DOHH2 (cell line): ENCODE measurements at regions not wholly inside any gene's neighbourhood (a gene's known extent, or its start where the extent isn't known, plus 50 kb on each side); places are given as distances from the start of the nearest gene placed in this dataset.

ENCODE experiments used
- H3F3A ChIP-seq: fragments of 200-600 bp; sonication (generic), shearing (Covaris generic); 2 replicates; pipeline ENCODE4 v1.6.0; 2016; ENCODE audit warnings: antibody characterized with exemption, mild to moderate bottlenecking; ENCODE audit not compliant: control insufficient read depth, insufficient read depth
- H3K27ac ChIP-seq: fragments of 200-600 bp; sonication (generic); 2 replicates; pipeline ENCODE4 v1.5.1; 2014; ENCODE audit warnings: low read depth, mild to moderate bottlenecking, low read length, moderate library complexity
- H3K27me3 ChIP-seq: fragments of 200-600 bp; sonication (generic); 2 replicates; pipeline ENCODE4 v1.6.1; 2014; ENCODE audit warnings: mild to moderate bottlenecking, low read length, mixed read lengths; ENCODE audit not compliant: control insufficient read depth
- H3K36me3 ChIP-seq: fragments of 200-600 bp; sonication (generic); 2 replicates; pipeline ENCODE4 v1.6.1; 2014; ENCODE audit warnings: mild to moderate bottlenecking, low read length, moderate library complexity, mixed read lengths; ENCODE audit not compliant: control insufficient read depth
- H3K4me1 ChIP-seq: fragments of 200-600 bp; sonication (generic); 2 replicates; pipeline ENCODE4 v1.6.1; 2014; ENCODE audit warnings: mild to moderate bottlenecking, low read length, mixed read lengths; ENCODE audit not compliant: control insufficient read depth
- H3K4me2 ChIP-seq: fragments of 200-600 bp; sonication (generic); 2 replicates; pipeline ENCODE4 v1.6.0; 2014; ENCODE audit warnings: mild to moderate bottlenecking, low read length, moderate library complexity
- H3K4me3 ChIP-seq: fragments of 200-600 bp; sonication (generic); 2 replicates; pipeline ENCODE4 v1.5.1; 2014; ENCODE audit warnings: mild to moderate bottlenecking, low read length, mixed read lengths
- H3K79me2 ChIP-seq: fragments of 200-600 bp; sonication (generic); 2 replicates; pipeline ENCODE4 v1.6.1; 2014; ENCODE audit warnings: mild to moderate bottlenecking, low read length, mixed read lengths; ENCODE audit not compliant: control insufficient read depth
- H3K9me2 ChIP-seq: fragments of 200-600 bp; sonication (generic); replicated peaks from 2 replicates; pipeline ENCODE4 v1.6.1; 2014; ENCODE audit warnings: mild to moderate bottlenecking, low read length, mixed read lengths; ENCODE audit not compliant: control insufficient read depth
- H3K9me3 ChIP-seq: fragments of 200-600 bp; sonication (generic); 2 replicates; pipeline ENCODE4 v1.6.1; 2014; ENCODE audit warnings: antibody characterized with exemption, low read length, mixed read lengths; ENCODE audit not compliant: control insufficient read depth, insufficient read depth
- H4K20me1 ChIP-seq: fragments of 200-600 bp; sonication (generic); 2 replicates; pipeline ENCODE4 v1.6.0; 2014; ENCODE audit warnings: low read depth, mild to moderate bottlenecking, antibody characterized with exemption, low read length, moderate library complexity; ENCODE audit not compliant: control insufficient read depth, insufficient read depth
- EZH2phosphoT487 ChIP-seq: fragments of 200-600 bp; sonication (generic); IDR thresholded peaks from 2 replicates; pipeline ENCODE4 v1.6.1; 2017; ENCODE audit warnings: borderline replicate concordance, mild to moderate bottlenecking, antibody characterized with exemption, low read length, moderate library complexity, mixed read lengths
- TF ChIP-seq, protein P1 (sequence below): fragments of 200-600 bp; sonication (generic); IDR thresholded peaks from one replicate; pipeline ENCODE4 v1.5.1; 2014; ENCODE audit warnings: antibody characterized with exemption, mild to moderate bottlenecking, low read depth, low read length; ENCODE audit not compliant: poor library complexity, severe bottlenecking

GRCh38 chr5:89351975-89352374, 469.0 kb upstream of the MEF2C start:
- TF ChIP-seq EZH2phosphoT487 = no peak
- TF ChIP-seq, protein P1, sequence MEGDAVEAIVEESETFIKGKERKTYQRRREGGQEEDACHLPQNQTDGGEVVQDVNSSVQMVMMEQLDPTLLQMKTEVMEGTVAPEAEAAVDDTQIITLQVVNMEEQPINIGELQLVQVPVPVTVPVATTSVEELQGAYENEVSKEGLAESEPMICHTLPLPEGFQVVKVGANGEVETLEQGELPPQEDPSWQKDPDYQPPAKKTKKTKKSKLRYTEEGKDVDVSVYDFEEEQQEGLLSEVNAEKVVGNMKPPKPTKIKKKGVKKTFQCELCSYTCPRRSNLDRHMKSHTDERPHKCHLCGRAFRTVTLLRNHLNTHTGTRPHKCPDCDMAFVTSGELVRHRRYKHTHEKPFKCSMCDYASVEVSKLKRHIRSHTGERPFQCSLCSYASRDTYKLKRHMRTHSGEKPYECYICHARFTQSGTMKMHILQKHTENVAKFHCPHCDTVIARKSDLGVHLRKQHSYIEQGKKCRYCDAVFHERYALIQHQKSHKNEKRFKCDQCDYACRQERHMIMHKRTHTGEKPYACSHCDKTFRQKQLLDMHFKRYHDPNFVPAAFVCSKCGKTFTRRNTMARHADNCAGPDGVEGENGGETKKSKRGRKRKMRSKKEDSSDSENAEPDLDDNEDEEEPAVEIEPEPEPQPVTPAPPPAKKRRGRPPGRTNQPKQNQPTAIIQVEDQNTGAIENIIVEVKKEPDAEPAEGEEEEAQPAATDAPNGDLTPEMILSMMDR = no peak
- no peak overlapping the region for H3K4me2 ChIP-seq
- no peaks in the 10 kb centered on the region for H3K4me1 ChIP-seq
- H3K4me3 ChIP-seq = no peak overlapping the region
- H3K9me2 ChIP-seq = no peaks in the 10 kb centered on the region
- no peaks in the 10 kb centered on the region for H4K20me1 ChIP-seq
- H3K9me3 ChIP-seq = no peaks in the 10 kb centered on the region
- no peaks in the 10 kb centered on the region for H3K79me2 ChIP-seq
- H3K27ac ChIP-seq = no peak overlapping the region
- H3K27me3 ChIP-seq = no peaks in the 10 kb centered on the region
- H3K36me3 ChIP-seq = no peaks in the 10 kb centered on the region
- H3F3A ChIP-seq = no peaks in the 10 kb centered on the region

DNA sequence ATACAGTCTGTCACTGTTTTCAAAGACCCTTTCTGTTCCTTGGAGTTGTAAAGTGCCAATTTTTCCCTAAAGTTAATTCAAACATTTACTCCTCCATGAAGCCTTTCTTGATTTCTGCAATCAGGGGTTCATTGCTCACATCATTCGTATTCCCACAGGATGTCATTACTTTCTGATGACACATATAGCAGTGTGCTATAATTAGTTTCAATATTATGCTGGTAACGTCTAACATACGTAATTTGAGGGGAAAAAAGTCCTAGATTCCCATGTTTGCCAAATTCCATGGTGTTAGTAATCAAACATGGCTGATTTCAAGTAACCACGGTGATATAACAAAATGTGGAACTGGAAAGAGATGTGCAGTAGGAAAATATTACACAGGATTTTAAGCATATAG, 468.2 kb upstream of the MEF2C start:
- H3K9me2 ChIP-seq = no peaks in the 10 kb centered on the region
- H3K36me3 ChIP-seq = no peaks in the 10 kb centered on the region
- H4K20me1 ChIP-seq = no peaks in the 10 kb centered on the region
- no peaks in the 10 kb centered on the region for H3K27me3 ChIP-seq
- no peak overlapping the region for H3K4me3 ChIP-seq
- no peaks in the 10 kb centered on the region for H3K4me1 ChIP-seq
- TF ChIP-seq, protein P1 = no peak
- TF ChIP-seq EZH2phosphoT487 = no peak
- H3K79me2 ChIP-seq = no peaks in the 10 kb centered on the region
- H3K4me2 ChIP-seq = no peak overlapping the region
- H3K9me3 ChIP-seq = no peaks in the 10 kb centered on the region
- H3K27ac ChIP-seq = no peak overlapping the region
- no peaks in the 10 kb centered on the region for H3F3A ChIP-seq

GRCh38 chr5:89350684-89351083, 467.7 kb upstream of the MEF2C start:
- Histone ChIP-seq H3K4me1 (no peaks in the 10 kb centered on the region), H4K20me1 (no peaks in the 10 kb centered on the region), H3K9me3 (no peaks in the 10 kb centered on the region), H3K9me2 (no peaks in the 10 kb centered on the region), H3K4me3 (no peak overlapping the region), H3K4me2 (no peak overlapping the region), H3K27ac (no peak overlapping the region), H3F3A (no peaks in the 10 kb centered on the region), H3K79me2 (no peaks in the 10 kb centered on the region), H3K27me3 (no peaks in the 10 kb centered on the region), H3K36me3 (no peaks in the 10 kb centered on the region)
- TF ChIP-seq, protein P1 = no peak
- no peak for TF ChIP-seq EZH2phosphoT487
